GM23338 (cell line): ENCODE measurements at regions not wholly inside any gene's neighbourhood (a gene's known extent, or its start where the extent isn't known, plus 50 kb on each side); places are given as distances from the start of the nearest gene placed in this dataset. TPM values are rescaled to one million over a fixed set of nuclear protein-coding genes. Genes with fewer than 3 reads are reported as not detected.
A peak's percentile ranks its signal among the peaks of the same experiment; 100 is the strongest.

Experiments used
- ATAC-seq: fragments of 200-7000 bp; cut with Tn5 transposase; 3 replicates; pipeline ENCODE4 v1.9.1; 2020
- DNase-seq: peaks from one replicate; pipeline ENCODE4 v3.0.0-alpha.2; 2015; ENCODE audit warnings: low spot score
- H2AFZ ChIP-seq: fragments of 200-600 bp; sonication (generic); 2 replicates; pipeline ENCODE4 v1.8.0; 2016; ENCODE audit warnings: antibody characterized with exemption, mild to moderate bottlenecking, moderate library complexity
- H3F3A ChIP-seq: fragments of 200-600 bp; sonication (generic); replicated peaks from 2 replicates; pipeline ENCODE4 v1.8.0; 2017; ENCODE audit warnings: antibody characterized with exemption, mixed run types, low read depth
- H3K27ac ChIP-seq: fragments of 200-600 bp; sonication (generic); 2 replicates; pipeline ENCODE4 v1.6.1; 2016; ENCODE audit warnings: low read depth
- H3K27me3 ChIP-seq: fragments of 200-600 bp; sonication (generic); 2 replicates; pipeline ENCODE4 v1.8.0; 2016; ENCODE audit warnings: mild to moderate bottlenecking, mixed run types, moderate library complexity; ENCODE audit not compliant: insufficient read depth
- H3K36me3 ChIP-seq: fragments of 200-600 bp; sonication (generic); 2 replicates; pipeline ENCODE4 v1.8.0; 2016; ENCODE audit warnings: mild to moderate bottlenecking; ENCODE audit not compliant: insufficient read depth
- H3K4me1 ChIP-seq: fragments of 200-600 bp; sonication (generic); 2 replicates; pipeline ENCODE4 v1.8.0; 2016; ENCODE audit warnings: mild to moderate bottlenecking, moderate library complexity; ENCODE audit not compliant: insufficient read depth
- H3K4me2 ChIP-seq: fragments of 200-600 bp; sonication (generic); 2 replicates; pipeline ENCODE4 v1.7.1; 2017; ENCODE audit warnings: mixed run types
- H3K4me3 ChIP-seq: fragments of 200-600 bp; sonication (generic); 2 replicates; pipeline ENCODE4 v1.6.1; 2016; ENCODE audit warnings: mixed run types
- H3K79me2 ChIP-seq: fragments of 200-600 bp; sonication (generic); replicated peaks from 2 replicates; pipeline ENCODE4 v1.8.0; 2017; ENCODE audit warnings: mild to moderate bottlenecking; ENCODE audit not compliant: insufficient read depth
- H3K9me2 ChIP-seq: fragments of 200-600 bp; sonication (generic); 2 replicates; pipeline ENCODE4 v1.8.0; 2017; ENCODE audit not compliant: insufficient read depth
- H4K20me1 ChIP-seq: fragments of 200-600 bp; sonication (generic); replicated peaks from 2 replicates; pipeline ENCODE4 v1.8.0; 2017; ENCODE audit warnings: mild to moderate bottlenecking; ENCODE audit not compliant: insufficient read depth
- H3K27ac Mint-ChIP-seq: 2 replicates; pipeline ENCODE4 v1.8.0; 2020; ENCODE audit warnings: inconsistent platforms, mild to moderate bottlenecking, moderate library complexity, mixed read lengths
- H3K27me3 Mint-ChIP-seq: 3 replicates; pipeline ENCODE4 v1.8.0; 2022; ENCODE audit warnings: low read depth, mild to moderate bottlenecking, moderate library complexity, mixed read lengths, inconsistent platforms; ENCODE audit not compliant: insufficient read depth, poor library complexity
- H3K36me3 Mint-ChIP-seq: 3 replicates; pipeline ENCODE4 v1.8.0; 2021; ENCODE audit warnings: low read depth, mild to moderate bottlenecking, inconsistent platforms, moderate library complexity, mixed read lengths
- H3K4me1 Mint-ChIP-seq: 3 replicates; pipeline ENCODE4 v1.8.0; 2020; ENCODE audit warnings: mild to moderate bottlenecking, inconsistent platforms, mixed read lengths
- H3K4me3 Mint-ChIP-seq: 3 replicates; pipeline ENCODE4 v1.8.0; 2021; ENCODE audit warnings: moderate library complexity, mild to moderate bottlenecking, inconsistent platforms, mixed read lengths
- H3K9me3 Mint-ChIP-seq: 3 replicates; pipeline ENCODE4 v1.8.0; 2020; ENCODE audit warnings: moderate library complexity, mild to moderate bottlenecking, inconsistent platforms, mixed read lengths
- CREB1 ChIP-seq: fragments of 250-450 bp; sonication (Bioruptor Pico); IDR thresholded peaks from 2 replicates; pipeline ENCODE4 v1.5.0; 2020; ENCODE audit warnings: low read depth, mild to moderate bottlenecking, moderate library complexity
- CTCF ChIP-seq, 2 experiments: fragments of 200-600 bp in 1 of 2; sonication (generic) in 1 of 2; conservative IDR thresholded peaks; 2 replicates each; pipeline versions ENCODE4 v1.5.1 to v1.6.1; 2016 to 2017; ENCODE audit warnings: antibody characterized with exemption in 2 of 2, low read depth in 2 of 2, mild to moderate bottlenecking in 2 of 2, moderate library complexity in 1 of 2
- REST ChIP-seq: IDR thresholded peaks from one replicate; pipeline ENCODE4 v1.6.1; 2018; ENCODE audit warnings: antibody characterized with exemption; ENCODE audit not compliant: unreplicated experiment
- STAT1 ChIP-seq: IDR thresholded peaks from one replicate; pipeline ENCODE4 v1.6.1; 2016; ENCODE audit warnings: antibody characterized with exemption; ENCODE audit not compliant: unreplicated experiment
- ZNF331 ChIP-seq: fragments of 250-450 bp; sonication (Bioruptor Pico); IDR thresholded peaks from 2 replicates; pipeline ENCODE4 v1.5.0; 2020; ENCODE audit warnings: low read depth, mild to moderate bottlenecking, moderate library complexity
- small RNA-seq: library from RNA; depleted of rRNA; stranded (forward); fragments of <200 nt; gene quantifications from one replicate; pipeline ENCODE3, GENCODE V24; 2014; ENCODE audit warnings: low replicate concordance

- Histone ChIP-seq H3K4me3 (no peak overlapping the region), H3F3A (no peaks in the 10 kb centered on the region), H4K20me1 (no peaks in the 10 kb centered on the region), H3K36me3 (no peaks in the 10 kb centered on the region; the same call in 1 of the 2 replicates), H3K27me3 (no peaks in the 10 kb centered on the region), H2AFZ (no peak overlapping the region), H3K4me2 (no peak overlapping the region), H3K9me2 (no peaks in the 10 kb centered on the region), H3K27ac (no peak overlapping the region), H3K4me1 (no peaks in the 10 kb centered on the region), H3K79me2 (no peaks in the 10 kb centered on the region)
- ATAC-seq: no peak
- Mint-ChIP-seq H3K27ac (no peak overlapping the region), H3K4me3 (no peak overlapping the region), H3K4me1 (no peaks in the 10 kb centered on the region), H3K27me3 (no peaks in the 10 kb centered on the region), H3K36me3 (0 out of 3 replicates have a peak, but pooled peaks cover 3% of the 10 kb centered on the region), H3K9me3 (no peaks in the 10 kb centered on the region; the same call in 2 of the 3 replicates)
- no peak for DNase-seq
- TF ChIP-seq REST (no peak), STAT1 (no peak), CREB1 (CRISPR knock-in tag) (no peak), ZNF331 (CRISPR knock-in tag) (no peak)
These were observed 53.1 kb upstream of the ZFP64 start for GRCh38 chr20:52244702-52245101.

GRCh38 chr20:52242237-52243230 is 51.0 kb upstream of the ZFP64 start:
- no peaks in the 10 kb centered on the region for H3K4me1 Mint-ChIP-seq
- Histone ChIP-seq H3K27me3 (no peaks in the 10 kb centered on the region), H3K27ac (no peak overlapping the region), H4K20me1 (no peaks in the 10 kb centered on the region), H3K79me2 (no peaks in the 10 kb centered on the region), H3K9me2 (no peaks in the 10 kb centered on the region), H3K4me1 (no peaks in the 10 kb centered on the region), H3F3A (no peaks in the 10 kb centered on the region), H3K4me3 (no peak overlapping the region), H2AFZ (no peak overlapping the region), H3K4me2 (no peak overlapping the region), H3K36me3 (no peaks in the 10 kb centered on the region)
- no peak overlapping the region for H3K4me3 Mint-ChIP-seq
- TF ChIP-seq CTCF (conservative IDR thresholded peaks at IDR 0.05; ENCODE audit: low read depth in 2 of 2) (peak in 1 of 2 experiments; percentile 89; a peak in 3 of 4 replicates), CREB1 (CRISPR knock-in tag) (no peak)
- peak; percentile 66 for DNase-seq
- no peaks in the 10 kb centered on the region for H3K27me3 Mint-ChIP-seq
- no peak for ATAC-seq
- H3K36me3 Mint-ChIP-seq: 0 out of 3 replicates have a peak, but pooled peaks cover 3% of the 10 kb centered on the region
- peak overlapping the region; percentile 48; the same call in 1 of the 2 replicates for H3K27ac Mint-ChIP-seq
- H3K9me3 Mint-ChIP-seq: no peaks in the 10 kb centered on the region; the same call in 2 of the 3 replicates

Small RNAs in the stretch of these regions (small RNA-seq; reads per million reads assigned to genes)
- gene RF02271 (not detected), gene RPL36P1 (not detected)
